NCI-H187 treated with DMSO at 0.1 percent for 48 hours (cell line): ENCODE measurements at regions not wholly inside any gene's neighbourhood (a gene's known extent, or its start where the extent isn't known, plus 50 kb on each side); places are given as distances from the start of the nearest gene placed in this dataset.
"Not testable (repeated sequence)": the region's sequence is repeated elsewhere in the genome, so short reads cannot be mapped to it uniquely, and the experiment has no call there.

ENCODE experiments used
- DNase-seq: peaks from one replicate; lab custom pipeline; 2025; lab: John Stamatoyannopoulos, UW

- no peak for DNase-seq
Observed at GRCh38 chrX:122196343-122196742, 987.7 kb upstream of the GRIA3 start.

DNA sequence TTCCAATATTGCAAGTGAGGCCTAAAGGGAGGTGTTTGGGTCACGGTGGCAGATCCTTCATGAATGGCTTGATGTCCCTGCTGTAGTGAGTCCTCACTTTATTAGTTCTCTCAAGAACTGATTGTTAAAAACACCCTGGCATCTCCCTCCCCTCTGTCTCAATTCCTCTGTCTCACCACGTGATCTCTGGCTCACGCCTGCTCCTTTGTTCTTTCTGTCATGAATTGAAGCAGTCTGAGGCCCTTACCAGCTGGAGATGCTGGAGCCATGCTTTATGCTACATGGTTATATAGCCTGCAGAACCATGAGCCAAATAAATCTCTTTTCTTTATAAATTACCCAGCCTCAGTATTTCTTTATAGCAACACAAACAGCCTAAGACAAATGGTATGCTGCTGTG lies 980.7 kb upstream of the GRIA3 start:
- no peak for DNase-seq

GRCh38 chrX:122218666-122219065 lies 965.4 kb upstream of the GRIA3 start:
- DNase-seq: no peak

DNA sequence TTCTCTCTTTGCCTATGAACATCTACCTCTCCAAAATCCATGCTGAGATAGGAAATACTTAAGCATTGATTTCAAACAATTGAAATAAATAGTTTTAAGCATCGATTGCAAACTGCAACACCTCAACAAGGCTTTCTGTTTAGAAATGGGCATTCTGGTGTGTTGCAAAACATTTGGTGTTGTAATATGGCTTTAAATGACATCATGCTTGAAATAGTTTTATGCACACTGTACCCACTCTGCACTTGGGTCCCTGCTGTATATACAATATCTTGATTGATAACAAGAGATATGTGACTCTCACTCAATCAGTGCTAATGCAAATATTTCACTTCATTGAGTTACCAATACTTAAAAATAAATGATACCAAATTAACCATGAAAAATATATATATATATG lies 964.9 kb upstream of the GRIA3 start:
- no peak for DNase-seq

DNA sequence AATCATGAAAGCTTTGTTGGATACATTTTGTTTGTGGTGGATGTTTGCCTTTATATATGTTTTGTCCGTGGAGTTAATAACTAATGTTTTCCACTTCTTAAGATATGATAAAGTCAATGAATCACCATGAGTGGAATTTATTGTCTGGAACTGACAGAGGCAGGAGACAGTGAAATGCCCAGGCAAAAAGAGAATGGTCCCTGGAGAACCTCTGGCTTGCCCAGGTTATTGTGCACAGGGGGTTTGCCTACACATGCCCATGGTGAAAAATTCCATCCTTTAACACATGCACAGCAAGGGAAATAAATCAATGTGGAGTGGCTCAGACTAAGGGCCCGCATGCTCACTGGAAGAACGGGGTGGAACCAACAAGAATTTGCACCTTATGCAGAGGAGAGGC lies 964.3 kb upstream of the GRIA3 start:
- no peak for DNase-seq

GRCh38 chrX:122220644-122221373 lies 963.3 kb upstream of the GRIA3 start:
- DNase-seq: no peak

GRCh38 chrX:122221810-122222209 lies 962.3 kb upstream of the GRIA3 start:
- not testable (repeated sequence) for DNase-seq

GRCh38 chrX:122224137-122224536 lies 959.9 kb upstream of the GRIA3 start:
- DNase-seq: not testable (repeated sequence)

DNA sequence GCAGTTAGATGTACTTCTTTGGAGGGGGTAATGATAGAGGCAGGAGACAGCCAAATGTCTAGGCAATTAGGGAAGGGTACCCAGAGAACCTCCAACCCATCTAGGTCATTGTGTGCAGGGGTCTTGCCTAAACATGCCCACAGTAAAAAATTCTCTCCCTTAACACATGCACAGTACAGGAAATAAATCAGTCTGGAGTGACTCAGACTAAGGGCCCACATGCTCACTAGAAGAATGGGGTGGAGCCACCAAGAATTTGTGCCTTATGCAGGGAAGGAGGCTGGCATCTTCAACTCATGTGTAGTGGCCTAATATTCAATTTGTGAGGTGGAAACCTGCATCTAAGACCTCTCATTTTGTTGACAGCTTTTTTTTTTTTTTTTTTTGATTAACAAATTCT lies 945.3 kb upstream of the GRIA3 start:
- DNase-seq: no peak

DNA sequence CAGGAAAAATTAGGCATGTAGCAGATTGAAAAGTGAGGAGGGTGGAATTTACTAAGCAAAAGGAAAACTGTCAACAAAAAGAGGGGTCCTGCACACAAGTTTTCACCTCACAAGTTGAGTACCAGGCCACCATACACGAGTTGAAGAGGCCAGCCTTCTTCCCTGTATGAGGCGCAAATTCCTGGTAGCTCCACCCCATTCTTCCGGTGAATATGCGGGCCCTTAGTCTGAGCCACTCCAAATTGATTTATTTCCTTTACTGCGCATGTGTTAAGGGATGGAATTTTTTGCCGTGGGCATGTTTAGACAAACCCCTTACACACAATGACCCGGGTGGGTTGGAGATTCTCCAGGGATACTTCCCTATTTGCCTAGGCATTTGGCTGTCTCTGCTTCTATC lies 942.1 kb upstream of the GRIA3 start:
- no peak for DNase-seq

DNA sequence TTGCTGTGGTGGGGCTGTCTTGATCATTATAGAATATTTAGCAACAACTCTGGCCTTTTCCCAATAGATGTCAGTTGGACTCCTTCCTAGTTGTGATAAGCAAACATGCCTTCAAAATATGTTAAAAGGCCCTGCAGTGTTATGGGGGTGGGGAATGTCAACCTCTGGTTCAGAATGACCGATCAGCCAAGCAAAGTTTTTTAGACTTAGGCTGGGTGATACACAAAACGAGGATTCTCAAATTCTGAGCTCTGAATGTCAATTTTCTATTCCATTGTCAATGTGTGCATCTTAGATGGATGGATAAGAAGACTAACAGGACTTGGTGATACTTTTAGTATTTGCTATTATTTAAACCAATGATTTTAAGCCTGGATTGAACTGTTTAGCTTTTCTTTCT lies 940.0 kb upstream of the GRIA3 start:
- no peak for DNase-seq

DNA sequence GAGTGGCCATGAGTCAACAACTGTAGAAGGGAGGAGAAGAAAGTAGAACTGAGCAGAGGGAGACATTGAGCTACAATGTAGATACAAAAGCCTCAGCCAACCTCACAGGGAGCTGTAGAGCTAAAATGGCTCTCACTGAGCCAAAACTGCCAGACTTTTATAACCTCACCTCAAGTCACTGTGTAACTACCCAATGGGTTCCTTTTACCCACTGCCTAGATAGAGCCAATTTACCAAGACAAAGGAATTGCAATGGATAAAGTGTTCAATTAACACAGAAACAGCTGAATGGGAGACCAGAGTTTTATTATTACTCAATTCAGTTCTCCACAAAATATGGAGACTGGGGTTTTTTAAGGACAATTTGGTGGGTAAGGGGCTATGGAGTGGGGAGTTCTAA lies 938.9 kb upstream of the GRIA3 start:
- DNase-seq: no peak

GRCh38 chrX:122245943-122246342 lies 938.1 kb upstream of the GRIA3 start:
- no peak for DNase-seq

GRCh38 chrX:122246937-122247336 lies 937.1 kb upstream of the GRIA3 start:
- DNase-seq: no peak

- DNase-seq: no peak
Observed at GRCh38 chrX:122248681-122249080, 935.4 kb upstream of the GRIA3 start.

GRCh38 chrX:122252454-122252853 lies 931.6 kb upstream of the GRIA3 start:
- no peak for DNase-seq

DNA sequence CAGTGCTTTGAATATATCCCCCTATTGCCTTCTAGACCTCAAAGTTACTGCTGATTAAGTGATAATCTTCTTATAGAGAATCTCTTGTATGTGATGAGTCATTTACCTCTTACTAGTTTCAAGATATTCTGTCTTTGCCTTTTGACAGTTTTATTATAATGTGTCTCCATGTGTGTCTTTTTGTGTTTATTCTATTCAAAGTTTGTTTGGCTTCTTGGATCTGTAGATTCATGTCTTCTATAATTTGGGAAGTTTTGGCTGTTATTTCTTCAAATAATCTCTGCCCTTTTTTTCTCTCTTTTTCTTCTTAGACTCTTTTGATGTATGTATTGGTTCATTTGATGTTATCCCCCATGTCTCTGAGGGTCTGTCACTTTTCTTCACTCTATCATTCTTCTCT lies 915.7 kb upstream of the GRIA3 start:
- no peak for DNase-seq

DNA sequence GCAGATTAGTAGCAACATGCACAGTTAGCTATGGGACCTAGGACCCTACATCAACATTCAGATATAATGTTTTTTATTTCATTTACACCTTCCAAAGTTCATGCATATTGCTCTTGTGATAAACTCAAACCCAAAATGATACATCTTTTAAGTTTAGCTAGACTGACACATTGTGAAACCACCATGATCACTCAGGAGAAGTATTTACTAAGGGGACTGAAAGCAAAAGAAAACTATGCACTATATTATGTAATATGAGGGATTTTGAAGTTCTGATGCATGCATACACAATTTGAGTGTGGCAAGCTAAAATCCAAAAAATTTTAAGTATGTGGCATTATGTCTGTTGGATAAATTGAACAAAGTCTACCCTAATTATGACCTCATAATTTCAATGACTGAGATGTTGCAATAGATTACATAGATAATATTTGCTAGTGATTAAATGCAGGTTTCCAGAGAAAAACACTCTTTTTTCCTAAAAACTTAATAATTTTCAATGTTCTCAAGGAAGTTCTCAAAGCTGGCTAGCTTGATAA lies 914.8 kb upstream of the GRIA3 start:
- DNase-seq: no peak

DNA sequence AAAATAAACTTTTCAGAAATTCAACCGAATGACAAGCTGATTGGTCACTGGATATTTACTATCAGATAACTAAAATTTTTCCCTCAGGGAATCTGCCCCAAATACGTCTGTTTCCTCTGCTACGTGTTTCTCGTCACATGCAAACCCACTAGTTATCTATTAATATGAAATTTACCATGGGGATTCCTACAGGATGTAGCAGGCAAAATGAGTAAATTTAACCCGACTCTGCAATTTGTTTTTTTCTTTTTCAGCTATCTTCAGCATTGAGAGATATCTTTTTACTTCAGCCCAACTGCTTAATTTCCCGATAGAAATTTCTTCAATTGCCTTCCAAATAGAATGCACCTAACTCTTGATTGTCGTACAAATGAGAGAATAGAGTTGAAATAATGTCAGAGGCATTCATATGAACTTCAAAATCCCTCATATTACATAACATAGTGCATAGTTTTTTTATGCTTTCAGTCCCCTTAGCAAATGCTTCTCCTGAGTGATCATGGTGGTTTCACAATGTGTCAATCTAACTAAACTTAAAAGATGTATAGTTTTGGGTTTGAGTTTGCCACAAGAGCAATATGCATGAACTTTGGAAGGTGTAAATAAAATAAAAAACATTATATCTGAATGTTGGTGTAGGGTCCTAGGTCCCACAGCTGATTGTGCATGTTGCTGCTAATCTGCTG lies 913.1 kb upstream of the GRIA3 start:
- DNase-seq: no peak

DNA sequence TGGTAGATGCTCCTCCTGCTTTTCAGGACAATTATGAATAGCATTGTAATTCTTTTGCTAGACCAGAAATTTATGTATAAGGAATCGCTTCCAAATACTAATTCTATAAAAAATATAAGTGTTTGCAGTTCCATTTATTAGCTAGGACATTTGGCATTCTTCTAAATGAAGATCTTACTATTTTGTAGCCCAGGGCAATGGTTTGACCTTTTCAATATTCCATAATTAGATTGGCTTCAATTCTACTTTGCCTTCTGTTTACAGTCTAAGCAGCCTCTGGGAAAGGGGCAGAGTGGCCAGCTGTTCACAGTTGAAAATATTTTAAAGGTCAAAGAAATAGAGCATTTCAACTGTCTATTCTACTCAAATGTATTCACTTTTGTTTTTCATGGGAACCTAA lies 912.1 kb upstream of the GRIA3 start:
- no peak for DNase-seq

DNA sequence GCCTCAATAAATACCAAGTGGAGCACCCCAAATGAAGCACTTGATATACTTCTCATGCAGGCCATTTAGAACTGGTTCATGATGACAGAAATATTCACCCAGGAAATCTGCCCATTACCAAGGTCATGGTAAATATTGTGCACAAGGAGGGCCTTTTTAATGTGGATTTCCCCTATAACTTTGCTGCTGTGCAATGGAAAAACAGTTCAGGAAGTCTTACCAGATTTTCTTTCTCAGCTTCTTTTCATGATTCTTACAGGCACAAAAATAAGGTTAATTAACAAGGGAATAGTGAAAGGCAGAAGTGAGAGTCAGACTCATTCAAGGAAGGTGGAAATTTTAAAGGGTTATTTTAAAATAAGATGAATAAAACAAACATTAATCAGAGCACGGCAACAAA lies 904.3 kb upstream of the GRIA3 start:
- DNase-seq: no peak

DNA sequence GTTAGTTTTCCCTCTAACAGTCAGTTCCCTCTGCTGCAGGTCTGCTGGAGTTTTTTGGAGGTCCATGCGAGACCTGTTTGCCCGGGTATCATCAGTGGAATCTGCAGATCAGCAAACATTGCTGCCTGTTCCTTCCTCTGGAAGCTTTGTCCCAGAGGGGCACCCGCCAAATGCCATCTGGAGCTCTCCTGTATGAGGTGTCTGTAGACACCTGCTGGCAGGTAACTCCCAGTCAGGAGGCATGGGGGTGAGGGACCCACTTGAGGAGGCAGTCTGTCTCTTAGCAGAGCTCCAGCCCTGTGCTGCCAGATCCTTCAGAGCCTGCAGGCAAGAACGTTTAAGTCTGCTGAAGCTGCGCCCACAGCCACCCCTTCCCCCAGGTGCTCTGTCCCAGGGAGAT lies 884.3 kb upstream of the GRIA3 start:
- DNase-seq: not testable (repeated sequence)

DNA sequence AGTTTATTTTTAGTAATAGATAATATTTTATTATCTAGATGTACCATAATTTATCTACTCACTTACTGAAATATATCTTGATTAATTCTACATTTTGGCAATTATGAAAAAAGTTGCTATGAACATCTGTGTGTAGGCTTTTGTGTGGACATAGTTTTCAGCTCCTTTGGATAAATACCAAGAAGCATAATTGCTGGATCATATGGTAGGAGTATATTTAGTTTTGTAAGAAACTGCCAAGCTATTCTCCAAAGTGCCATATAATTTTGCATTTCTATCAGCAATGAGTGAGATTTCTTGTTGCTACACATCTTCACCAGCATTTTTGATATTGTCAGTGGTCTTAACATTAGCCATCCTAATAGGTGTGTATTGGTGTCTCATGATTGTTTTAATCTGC lies 882.6 kb upstream of the GRIA3 start:
- DNase-seq: no peak

GRCh38 chrX:122303761-122304160 lies 880.3 kb upstream of the GRIA3 start:
- DNase-seq: no peak
